ENCODE measurements at regions not wholly inside any gene's neighbourhood (a gene's known extent, or its start where the extent isn't known, plus 50 kb on each side); places are given as distances from the start of the nearest gene placed in this dataset.

DNA sequence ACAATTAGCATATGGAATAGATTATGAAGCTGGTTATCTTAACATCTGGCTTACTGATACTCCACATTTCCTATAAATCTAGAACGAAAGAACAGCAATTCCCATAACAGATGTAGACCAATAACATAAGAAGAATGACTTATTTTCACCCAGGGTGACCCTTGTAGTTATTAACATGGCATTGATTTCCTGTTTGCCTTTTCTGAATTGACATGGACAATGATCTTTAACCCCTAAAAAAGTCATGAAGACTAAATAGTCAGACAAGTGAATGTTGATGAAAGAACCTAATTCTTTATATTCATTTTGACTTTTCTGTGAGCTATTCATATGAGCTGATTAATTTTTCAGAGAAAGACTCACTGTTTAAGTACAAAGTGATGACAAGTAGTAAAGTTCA is 175.3 kb upstream of the CD180 start:
- Histone ChIP-seq H3K27ac (no peak overlapping the region), H3K27me3 (no peaks in the 10 kb centered on the region), H3K4me1 (no peaks in the 10 kb centered on the region), H3K9me3 (no peaks in the 10 kb centered on the region), H3K4me3 (no peak overlapping the region), H3K36me3 (no peaks in the 10 kb centered on the region)
- no peak for TF ChIP-seq POLR2A (IDR thresholded peaks at IDR 0.05)
- TF ChIP-seq, protein P1, sequence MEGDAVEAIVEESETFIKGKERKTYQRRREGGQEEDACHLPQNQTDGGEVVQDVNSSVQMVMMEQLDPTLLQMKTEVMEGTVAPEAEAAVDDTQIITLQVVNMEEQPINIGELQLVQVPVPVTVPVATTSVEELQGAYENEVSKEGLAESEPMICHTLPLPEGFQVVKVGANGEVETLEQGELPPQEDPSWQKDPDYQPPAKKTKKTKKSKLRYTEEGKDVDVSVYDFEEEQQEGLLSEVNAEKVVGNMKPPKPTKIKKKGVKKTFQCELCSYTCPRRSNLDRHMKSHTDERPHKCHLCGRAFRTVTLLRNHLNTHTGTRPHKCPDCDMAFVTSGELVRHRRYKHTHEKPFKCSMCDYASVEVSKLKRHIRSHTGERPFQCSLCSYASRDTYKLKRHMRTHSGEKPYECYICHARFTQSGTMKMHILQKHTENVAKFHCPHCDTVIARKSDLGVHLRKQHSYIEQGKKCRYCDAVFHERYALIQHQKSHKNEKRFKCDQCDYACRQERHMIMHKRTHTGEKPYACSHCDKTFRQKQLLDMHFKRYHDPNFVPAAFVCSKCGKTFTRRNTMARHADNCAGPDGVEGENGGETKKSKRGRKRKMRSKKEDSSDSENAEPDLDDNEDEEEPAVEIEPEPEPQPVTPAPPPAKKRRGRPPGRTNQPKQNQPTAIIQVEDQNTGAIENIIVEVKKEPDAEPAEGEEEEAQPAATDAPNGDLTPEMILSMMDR (IDR thresholded peaks at IDR 0.05) = no peak
- DNase-seq = no peak
- intact Hi-C loops (cut with DNase I; ENCODE audit: low total_unique reads) = no loop called here

DNA sequence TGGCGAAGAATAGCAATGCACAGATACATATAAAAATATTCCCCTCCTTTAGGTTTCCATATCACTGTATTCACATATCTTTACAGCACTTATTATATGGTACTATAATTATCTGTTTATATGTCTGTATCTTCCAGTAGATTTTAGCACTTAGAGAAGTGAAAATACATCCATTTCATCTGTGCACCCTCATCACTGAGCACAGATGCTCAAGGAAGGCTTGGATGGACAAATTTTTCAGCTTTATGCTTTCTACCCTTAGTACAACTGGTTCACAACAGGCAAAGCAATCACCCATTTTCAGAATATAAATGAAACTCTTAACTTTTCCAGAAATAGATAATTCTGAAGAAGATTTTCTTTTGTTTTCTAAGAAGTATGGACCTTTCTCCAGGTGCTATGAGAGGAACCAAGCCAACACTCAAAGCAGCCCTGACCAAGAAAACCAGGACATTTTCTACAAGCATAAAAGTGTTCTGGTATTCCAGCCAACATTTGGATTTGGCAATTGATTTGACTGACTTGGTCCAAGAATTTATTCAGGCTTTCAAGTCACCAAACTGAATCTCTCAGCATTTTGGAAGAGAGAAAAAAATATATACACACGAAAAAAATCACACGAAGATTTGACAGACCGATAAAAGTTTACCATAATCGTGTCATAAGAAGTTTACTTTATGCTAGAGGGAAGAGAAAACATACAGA is 170.2 kb upstream of the CD180 start:
- intact Hi-C loops (cut with DNase I; ENCODE audit: low total_unique reads) = no loop called here
- no peaks in the 10 kb centered on the region for H3K9me3 ChIP-seq
- DNase-seq = no peak
- no peak overlapping the region for H3K27ac ChIP-seq
- H3K4me1 ChIP-seq = no peaks in the 10 kb centered on the region
- H3K27me3 ChIP-seq = no peaks in the 10 kb centered on the region
- no peak overlapping the region for H3K4me3 ChIP-seq
- TF ChIP-seq POLR2A (IDR thresholded peaks at IDR 0.05) = no peak
- TF ChIP-seq, protein P1 (IDR thresholded peaks at IDR 0.05) = no peak
- no peaks in the 10 kb centered on the region for H3K36me3 ChIP-seq

DNA sequence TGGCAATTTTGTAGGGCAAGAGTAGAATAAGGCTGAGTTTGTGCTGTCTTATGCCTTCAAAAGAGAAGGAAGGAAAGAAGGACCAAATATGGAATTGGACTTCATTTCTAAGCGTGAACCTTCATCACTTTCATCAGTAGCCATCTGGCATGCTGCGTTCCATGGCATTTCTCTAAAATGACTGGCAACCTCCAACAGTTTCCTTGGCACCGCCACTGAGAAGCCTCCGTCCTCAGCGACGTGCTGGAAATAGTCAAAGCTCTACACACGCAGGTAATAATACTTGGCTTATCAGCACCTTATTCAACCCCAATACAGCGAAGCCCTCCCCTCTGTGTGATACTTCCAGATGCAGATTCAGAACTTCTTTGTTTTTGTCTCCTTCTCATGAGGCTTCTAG is 169.7 kb upstream of the CD180 start:
- intact Hi-C loops (cut with DNase I; ENCODE audit: low total_unique reads) = no loop called here
- H3K27ac ChIP-seq = no peak overlapping the region
- no peaks in the 10 kb centered on the region for H3K36me3 ChIP-seq
- no peaks in the 10 kb centered on the region for H3K27me3 ChIP-seq
- H3K9me3 ChIP-seq = no peaks in the 10 kb centered on the region
- no peak overlapping the region for H3K4me3 ChIP-seq
- no peaks in the 10 kb centered on the region for H3K4me1 ChIP-seq
- no peak for DNase-seq
- TF ChIP-seq, protein P1 (IDR thresholded peaks at IDR 0.05) = no peak

DNA sequence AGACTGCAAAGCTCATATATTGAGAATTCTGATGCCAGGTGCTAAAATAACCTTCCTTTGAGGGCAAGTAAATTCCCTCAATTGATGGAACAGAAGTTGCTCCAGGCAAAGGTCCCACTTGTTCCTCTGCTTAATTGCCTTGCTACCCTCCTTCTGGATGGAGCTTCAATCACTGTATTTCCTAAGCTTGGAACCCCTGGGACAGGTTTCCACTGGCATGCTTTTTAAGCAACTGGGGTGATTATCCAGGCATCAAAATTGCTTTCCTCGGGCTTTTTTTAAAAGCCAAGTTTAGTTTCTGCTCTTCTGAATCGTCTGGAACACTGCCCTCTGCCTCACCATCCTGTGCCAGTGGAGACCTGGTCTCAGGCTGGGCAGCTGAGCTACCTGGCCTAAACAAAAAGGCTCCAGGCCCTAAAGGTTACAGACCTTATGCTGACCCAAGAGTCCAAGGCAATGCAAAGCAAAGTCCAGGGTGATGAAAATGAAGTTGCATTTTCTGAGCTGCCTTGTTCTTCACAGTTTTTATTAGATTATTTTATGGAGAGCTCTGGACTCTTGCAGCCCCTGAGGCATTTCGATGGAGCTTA is 167.9 kb upstream of the CD180 start:
- TF ChIP-seq, protein P1 (IDR thresholded peaks at IDR 0.05) = no peak
- no peak for TF ChIP-seq POLR2A (IDR thresholded peaks at IDR 0.05)
- Histone ChIP-seq H3K4me1 (no peaks in the 10 kb centered on the region), H3K36me3 (no peaks in the 10 kb centered on the region), H3K27ac (no peak overlapping the region), H3K9me3 (no peaks in the 10 kb centered on the region), H3K4me3 (no peak overlapping the region), H3K27me3 (no peaks in the 10 kb centered on the region)
- intact Hi-C loops (cut with DNase I; ENCODE audit: low total_unique reads) = no loop called here
- no peak for DNase-seq

DNA sequence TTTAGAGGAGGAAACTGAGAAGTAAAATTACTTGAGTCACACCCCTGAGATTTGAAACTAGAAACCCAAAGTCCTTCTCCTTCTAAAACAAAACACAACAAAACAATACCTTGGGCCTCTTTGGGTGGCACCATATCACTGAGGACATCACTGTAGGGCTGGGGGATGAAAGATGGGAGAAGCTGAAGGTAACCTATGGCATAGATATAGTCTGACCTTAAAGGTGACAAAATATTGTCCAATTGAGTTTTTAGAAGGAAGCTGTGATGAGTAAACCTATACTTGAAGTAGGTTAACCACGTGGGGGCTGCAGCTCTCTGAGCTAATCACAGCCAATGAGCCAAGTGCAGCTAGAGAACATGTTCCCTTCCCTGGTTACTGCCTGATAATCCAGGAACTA is 167.4 kb upstream of the CD180 start:
- no peak overlapping the region for H3K27ac ChIP-seq
- TF ChIP-seq POLR2A (IDR thresholded peaks at IDR 0.05) = no peak
- TF ChIP-seq, protein P1 (IDR thresholded peaks at IDR 0.05) = no peak
- no peak overlapping the region for H3K4me3 ChIP-seq
- H3K36me3 ChIP-seq = no peaks in the 10 kb centered on the region
- DNase-seq = no peak
- no peaks in the 10 kb centered on the region for H3K4me1 ChIP-seq
- intact Hi-C loops (cut with DNase I; ENCODE audit: low total_unique reads) = no loop called here
- H3K27me3 ChIP-seq = no peaks in the 10 kb centered on the region
- H3K9me3 ChIP-seq = no peaks in the 10 kb centered on the region

All from uterus (tissue), 3 donors.